ENCODE measurements at regions not wholly inside any gene's neighbourhood (a gene's known extent, or its start where the extent isn't known, plus 50 kb on each side); places are given as distances from the start of the nearest gene placed in this dataset.

- TF ChIP-seq ZNF468 (CRISPR knock-in tag; IDR thresholded peaks at IDR 0.05) (no peak), FOXC1 (CRISPR knock-in tag; IDR thresholded peaks at IDR 0.05; ENCODE audit: borderline replicate concordance) (no peak), SMYD3 (CRISPR knock-in tag; IDR thresholded peaks at IDR 0.05) (no peak), SATB2 (CRISPR knock-in tag; IDR thresholded peaks at IDR 0.05) (0 out of 2 replicates have a peak, but pooled peaks have one; percentile 29), ZNF816 (CRISPR knock-in tag; IDR thresholded peaks at IDR 0.05; ENCODE audit: borderline replicate concordance) (no peak), EP300 (IDR thresholded peaks at IDR 0.05; ENCODE audit: low read depth in 2 of 2, low read length in 2 of 2) (peak in 1 of 2 experiments; percentile 92; a peak in 2 of 4 replicates), EP300 (CRISPR knock-in tag; IDR thresholded peaks at IDR 0.05; ENCODE audit: borderline replicate concordance) (peak; percentile 76; the same call in 1 of the 2 replicates), HOXD1 (CRISPR knock-in tag; IDR thresholded peaks at IDR 0.05) (0 out of 2 replicates have a peak, but pooled peaks have one; percentile 42), HHEX (CRISPR knock-in tag; IDR thresholded peaks at IDR 0.05) (no peak), ZNF660 (CRISPR knock-in tag; IDR thresholded peaks at IDR 0.05; ENCODE audit: borderline replicate concordance, low read depth) (no peak), NFYC (CRISPR knock-in tag; IDR thresholded peaks at IDR 0.05) (no peak), GATA4 (IDR thresholded peaks at IDR 0.05; ENCODE audit: borderline replicate concordance, low read depth) (peak; percentile 83; the same call in 1 of the 2 replicates), TAF1 (CRISPR knock-in tag; IDR thresholded peaks at IDR 0.05) (no peak), ZNF256 (CRISPR knock-in tag; conservative IDR thresholded peaks at IDR 0.05) (no peak), MYC (CRISPR knock-in tag; IDR thresholded peaks at IDR 0.05; ENCODE audit: borderline replicate concordance) (no peak), KLF15 (CRISPR knock-in tag; IDR thresholded peaks at IDR 0.05; ENCODE audit: borderline replicate concordance) (no peak), YY1 (IDR thresholded peaks at IDR 0.05; ENCODE audit: insufficient read depth, insufficient replicate concordance, low read depth, low read length) (no peak), NCOR1 (IDR thresholded peaks at IDR 0.05; ENCODE audit: borderline replicate concordance, low read length) (peak; percentile 29; the same call in 1 of the 2 replicates), PPARG (CRISPR knock-in tag; conservative IDR thresholded peaks at IDR 0.05) (peak; percentile 89), CEBPG (CRISPR knock-in tag; IDR thresholded peaks at IDR 0.05) (peak; percentile 80), THYN1 (CRISPR knock-in tag; IDR thresholded peaks at IDR 0.05; ENCODE audit: borderline replicate concordance, low read depth) (no peak), MIER2 (CRISPR knock-in tag; IDR thresholded peaks at IDR 0.05) (peak; percentile 65; the same call in 1 of the 2 replicates), NR0B2 (CRISPR knock-in tag; IDR thresholded peaks at IDR 0.05) (no peak), ZNF547 (CRISPR knock-in tag; IDR thresholded peaks at IDR 0.05) (no peak)
- TF ChIP-seq, protein P1, sequence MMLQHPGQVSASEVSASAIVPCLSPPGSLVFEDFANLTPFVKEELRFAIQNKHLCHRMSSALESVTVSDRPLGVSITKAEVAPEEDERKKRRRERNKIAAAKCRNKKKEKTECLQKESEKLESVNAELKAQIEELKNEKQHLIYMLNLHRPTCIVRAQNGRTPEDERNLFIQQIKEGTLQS (CRISPR knock-in tag; IDR thresholded peaks at IDR 0.05), result peak; percentile 36; the same call in 1 of the 2 replicates
- TF ChIP-seq, protein P2, sequence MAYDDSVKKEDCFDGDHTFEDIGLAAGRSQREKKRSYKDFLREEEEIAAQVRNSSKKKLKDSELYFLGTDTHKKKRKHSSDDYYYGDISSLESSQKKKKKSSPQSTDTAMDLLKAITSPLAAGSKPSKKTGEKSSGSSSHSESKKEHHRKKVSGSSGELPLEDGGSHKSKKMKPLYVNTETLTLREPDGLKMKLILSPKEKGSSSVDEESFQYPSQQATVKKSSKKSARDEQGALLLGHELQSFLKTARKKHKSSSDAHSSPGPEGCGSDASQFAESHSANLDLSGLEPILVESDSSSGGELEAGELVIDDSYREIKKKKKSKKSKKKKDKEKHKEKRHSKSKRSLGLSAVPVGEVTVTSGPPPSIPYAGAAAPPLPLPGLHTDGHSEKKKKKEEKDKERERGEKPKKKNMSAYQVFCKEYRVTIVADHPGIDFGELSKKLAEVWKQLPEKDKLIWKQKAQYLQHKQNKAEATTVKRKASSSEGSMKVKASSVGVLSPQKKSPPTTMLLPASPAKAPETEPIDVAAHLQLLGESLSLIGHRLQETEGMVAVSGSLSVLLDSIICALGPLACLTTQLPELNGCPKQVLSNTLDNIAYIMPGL (CRISPR knock-in tag; IDR thresholded peaks at IDR 0.05; ENCODE audit: borderline replicate concordance in 1 of 2, low read depth in 1 of 2), result no peak; a peak in 1 of 4 replicates
- TF ChIP-seq, protein P3, sequence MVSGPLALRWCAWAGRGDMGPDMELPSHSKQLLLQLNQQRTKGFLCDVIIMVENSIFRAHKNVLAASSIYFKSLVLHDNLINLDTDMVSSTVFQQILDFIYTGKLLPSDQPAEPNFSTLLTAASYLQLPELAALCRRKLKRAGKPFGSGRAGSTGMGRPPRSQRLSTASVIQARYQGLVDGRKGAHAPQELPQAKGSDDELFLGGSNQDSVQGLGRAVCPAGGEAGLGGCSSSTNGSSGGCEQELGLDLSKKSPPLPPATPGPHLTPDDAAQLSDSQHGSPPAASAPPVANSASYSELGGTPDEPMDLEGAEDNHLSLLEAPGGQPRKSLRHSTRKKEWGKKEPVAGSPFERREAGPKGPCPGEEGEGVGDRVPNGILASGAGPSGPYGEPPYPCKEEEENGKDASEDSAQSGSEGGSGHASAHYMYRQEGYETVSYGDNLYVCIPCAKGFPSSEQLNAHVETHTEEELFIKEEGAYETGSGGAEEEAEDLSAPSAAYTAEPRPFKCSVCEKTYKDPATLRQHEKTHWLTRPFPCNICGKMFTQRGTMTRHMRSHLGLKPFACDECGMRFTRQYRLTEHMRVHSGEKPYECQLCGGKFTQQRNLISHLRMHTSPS (CRISPR knock-in tag; IDR thresholded peaks at IDR 0.05; ENCODE audit: low read depth), result no peak
Measured at GRCh38 chr5:60417500-60418181, 282.3 kb downstream of the DEPDC1B start (continued).
